ENCODE measurements at regions not wholly inside any gene's neighbourhood (a gene's known extent, or its start where the extent isn't known, plus 50 kb on each side); places are given as distances from the start of the nearest gene placed in this dataset.

DNA sequence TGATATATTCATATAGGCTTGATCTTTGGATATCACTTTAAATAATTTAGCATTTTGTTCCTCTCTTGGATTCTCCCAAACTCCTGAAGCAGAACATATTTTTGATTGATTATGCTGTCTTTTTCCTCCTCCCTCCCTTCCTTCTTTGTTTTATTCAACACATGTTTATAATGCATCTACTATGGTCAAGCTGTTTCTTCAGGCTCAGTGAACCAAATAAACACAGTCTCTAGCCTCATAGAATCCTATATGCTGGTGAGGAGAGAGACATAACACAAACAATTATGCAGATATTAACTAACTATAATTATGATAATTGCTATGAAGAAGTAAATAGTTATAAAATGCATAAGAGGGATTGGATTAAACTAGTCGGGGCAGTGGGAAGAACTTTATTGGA lies 1023.6 kb upstream of the RAG2 start:
- Histone ChIP-seq H3K4me3 (no peak overlapping the region), H3K4me1 (ENCODE audit: low read depth) (no peaks in the 10 kb centered on the region), H3K36me3 (ENCODE audit: low read depth) (no peaks in the 10 kb centered on the region), H3K9me3 (peaks cover 46% of the 10 kb centered on the region)
- no peak for ATAC-seq
- DNase-seq: no peak
- TF ChIP-seq, protein P1, sequence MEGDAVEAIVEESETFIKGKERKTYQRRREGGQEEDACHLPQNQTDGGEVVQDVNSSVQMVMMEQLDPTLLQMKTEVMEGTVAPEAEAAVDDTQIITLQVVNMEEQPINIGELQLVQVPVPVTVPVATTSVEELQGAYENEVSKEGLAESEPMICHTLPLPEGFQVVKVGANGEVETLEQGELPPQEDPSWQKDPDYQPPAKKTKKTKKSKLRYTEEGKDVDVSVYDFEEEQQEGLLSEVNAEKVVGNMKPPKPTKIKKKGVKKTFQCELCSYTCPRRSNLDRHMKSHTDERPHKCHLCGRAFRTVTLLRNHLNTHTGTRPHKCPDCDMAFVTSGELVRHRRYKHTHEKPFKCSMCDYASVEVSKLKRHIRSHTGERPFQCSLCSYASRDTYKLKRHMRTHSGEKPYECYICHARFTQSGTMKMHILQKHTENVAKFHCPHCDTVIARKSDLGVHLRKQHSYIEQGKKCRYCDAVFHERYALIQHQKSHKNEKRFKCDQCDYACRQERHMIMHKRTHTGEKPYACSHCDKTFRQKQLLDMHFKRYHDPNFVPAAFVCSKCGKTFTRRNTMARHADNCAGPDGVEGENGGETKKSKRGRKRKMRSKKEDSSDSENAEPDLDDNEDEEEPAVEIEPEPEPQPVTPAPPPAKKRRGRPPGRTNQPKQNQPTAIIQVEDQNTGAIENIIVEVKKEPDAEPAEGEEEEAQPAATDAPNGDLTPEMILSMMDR (IDR thresholded peaks at IDR 0.05): no peak
- intact Hi-C loops (cut with DNase I, micrococcal nuclease): no loop called here

DNA sequence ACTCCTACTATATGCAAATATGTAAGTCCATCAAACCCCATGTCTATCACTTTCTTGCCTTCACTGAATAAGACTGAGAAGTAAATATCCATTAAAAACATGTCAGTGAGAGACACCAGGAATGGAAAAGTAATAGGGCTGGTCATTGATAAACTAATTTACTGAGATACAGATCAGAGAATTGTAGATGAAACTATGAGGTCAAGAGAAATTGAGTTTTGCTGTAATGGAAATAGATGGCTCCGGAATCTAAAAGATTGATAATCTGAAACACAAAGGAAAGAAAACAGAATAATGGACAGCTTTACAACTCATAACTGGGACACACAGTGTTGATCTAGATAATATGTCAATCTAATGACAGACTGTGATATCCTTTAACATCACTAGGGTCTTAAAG lies 1018.3 kb upstream of the RAG2 start:
- no peak for ATAC-seq
- no peak overlapping the region for H3K4me3 ChIP-seq
- H3K9me3 ChIP-seq: peaks cover 38% of the 10 kb centered on the region
- TF ChIP-seq, protein P1 (IDR thresholded peaks at IDR 0.05): no peak
- intact Hi-C loops (cut with DNase I, micrococcal nuclease): no loop called here
- no peak for DNase-seq
- no peaks in the 10 kb centered on the region for H3K4me1 ChIP-seq (ENCODE audit: low read depth)
- H3K36me3 ChIP-seq (ENCODE audit: low read depth): no peaks in the 10 kb centered on the region

DNA sequence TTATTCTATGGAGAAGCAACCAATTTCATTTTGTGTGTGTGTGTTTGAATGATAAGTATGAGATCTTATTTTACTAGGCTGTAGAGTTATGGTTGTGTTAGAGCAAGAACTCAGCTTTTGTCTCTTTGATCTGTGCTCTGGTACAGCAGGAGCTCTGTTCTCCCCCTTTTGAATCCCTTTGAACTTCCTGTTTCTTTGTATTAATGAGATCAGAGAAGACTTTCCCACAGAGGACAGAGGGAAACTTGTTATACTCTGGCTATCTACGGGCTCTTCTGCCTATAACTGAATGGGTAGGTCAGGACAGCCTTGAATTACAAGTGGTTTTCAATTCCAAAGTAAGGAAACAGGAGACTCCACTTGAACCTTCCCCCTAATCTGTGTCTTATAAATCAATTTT lies 1015.0 kb upstream of the RAG2 start:
- ATAC-seq (no peak), DNase-seq (no peak)
- Histone ChIP-seq H3K4me3 (no peak overlapping the region), H3K9me3 (peaks cover 17% of the 10 kb centered on the region), H3K4me1 (ENCODE audit: low read depth) (no peaks in the 10 kb centered on the region), H3K36me3 (ENCODE audit: low read depth) (no peaks in the 10 kb centered on the region)
- TF ChIP-seq, protein P1 (IDR thresholded peaks at IDR 0.05): no peak
- intact Hi-C loops (cut with DNase I, micrococcal nuclease): no loop called here

DNA sequence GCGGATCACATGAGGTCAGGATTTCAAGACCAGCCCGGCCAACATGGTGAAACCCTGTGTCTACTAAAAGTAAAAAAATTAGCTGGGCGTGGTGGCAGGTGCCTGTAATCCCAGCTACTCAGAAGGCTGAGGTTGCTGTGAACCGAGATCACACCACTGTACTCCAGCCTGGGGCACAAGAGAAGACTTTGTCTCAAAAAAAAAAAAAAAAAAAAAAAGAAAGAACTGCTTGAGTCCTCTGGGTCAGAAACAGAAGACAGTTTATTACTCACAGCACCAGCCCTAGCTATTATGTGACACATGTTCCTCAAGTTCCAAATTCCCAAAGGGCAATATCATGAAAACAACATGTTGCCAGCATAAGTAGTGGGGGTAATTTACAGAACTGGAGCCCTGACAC lies 1014.1 kb upstream of the RAG2 start:
- intact Hi-C loops (cut with DNase I, micrococcal nuclease): no loop called here
- DNase-seq (no peak), ATAC-seq (no peak)
- H3K9me3 ChIP-seq: peaks cover 16% of the 10 kb centered on the region
- TF ChIP-seq, protein P1 (IDR thresholded peaks at IDR 0.05): no peak
- H3K36me3 ChIP-seq (ENCODE audit: low read depth): no peaks in the 10 kb centered on the region
- H3K4me1 ChIP-seq (ENCODE audit: low read depth): no peaks in the 10 kb centered on the region
- no peak overlapping the region for H3K4me3 ChIP-seq

DNA sequence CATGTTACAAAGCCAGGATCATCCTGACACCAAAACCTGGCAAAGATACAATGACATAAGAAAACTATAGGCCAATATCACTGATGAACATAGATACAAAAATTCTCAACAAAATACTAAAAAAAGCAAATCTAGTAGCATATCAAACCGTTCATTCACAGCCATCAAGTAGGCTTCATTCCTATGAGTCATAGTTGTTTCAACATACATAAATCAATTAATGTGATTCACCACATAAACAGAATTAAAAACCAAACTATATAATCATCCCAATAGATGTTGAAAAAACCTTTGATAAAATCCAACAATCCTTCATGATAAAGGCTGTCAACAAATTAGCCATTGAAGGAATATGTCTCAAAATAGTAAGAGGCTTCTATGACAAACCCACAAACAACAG lies 1007.2 kb upstream of the RAG2 start:
- TF ChIP-seq, protein P1 (IDR thresholded peaks at IDR 0.05): no peak
- DNase-seq (no peak), ATAC-seq (no peak)
- Histone ChIP-seq H3K9me3 (peaks cover 40% of the 10 kb centered on the region), H3K4me3 (no peak overlapping the region), H3K4me1 (ENCODE audit: low read depth) (no peaks in the 10 kb centered on the region), H3K36me3 (ENCODE audit: low read depth) (no peaks in the 10 kb centered on the region)
- intact Hi-C loops (cut with DNase I, micrococcal nuclease): no loop called here

DNA sequence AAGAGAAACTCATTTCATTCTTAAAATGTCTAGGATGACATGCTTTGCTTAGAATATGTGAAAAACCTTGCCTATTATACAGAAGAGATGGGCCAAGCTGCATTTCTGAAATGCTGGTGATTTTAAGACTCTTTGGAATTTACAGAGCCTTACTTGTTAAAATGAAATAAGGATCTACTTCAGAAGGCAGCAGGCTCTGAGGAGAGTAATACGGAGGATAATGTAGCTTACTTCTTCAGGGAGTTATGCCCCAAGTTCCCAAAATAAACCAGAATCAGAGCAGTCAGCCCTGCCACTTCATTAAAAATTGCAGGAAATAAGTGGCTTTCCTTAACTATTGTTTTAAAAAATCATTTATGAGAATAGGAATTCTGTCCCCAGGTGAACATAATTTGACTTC lies 1000.3 kb upstream of the RAG2 start:
- no peaks in the 10 kb centered on the region for H3K4me1 ChIP-seq (ENCODE audit: low read depth)

More for the DNA sequence above, 1000.3 kb upstream of the RAG2 start:
- H3K9me3 ChIP-seq: peaks cover 64% of the 10 kb centered on the region
- DNase-seq: no peak
- H3K36me3 ChIP-seq (ENCODE audit: low read depth): no peaks in the 10 kb centered on the region
- intact Hi-C loops (cut with DNase I, micrococcal nuclease): no loop called here
- TF ChIP-seq, protein P1 (IDR thresholded peaks at IDR 0.05): no peak
- H3K4me3 ChIP-seq: no peak overlapping the region
- ATAC-seq: no peak

Measured in mucosa of descending colon (tissue), 3 donors.